GM19023 (cell line): ENCODE measurements at regions not wholly inside any gene's neighbourhood (a gene's known extent, or its start where the extent isn't known, plus 50 kb on each side); places are given as distances from the start of the nearest gene placed in this dataset.
"Not testable (repeated sequence)": the region's sequence is repeated elsewhere in the genome, so short reads cannot be mapped to it uniquely, and the experiment has no call there.

ENCODE experiments used
- ATAC-seq: cut with Tn5 transposase; IDR thresholded peaks from one replicate; pipeline ENCODE4 v1.9.1; 2021; ENCODE audit warnings: mild to moderate bottlenecking, moderate library complexity; ENCODE audit not compliant: unreplicated experiment

DNA sequence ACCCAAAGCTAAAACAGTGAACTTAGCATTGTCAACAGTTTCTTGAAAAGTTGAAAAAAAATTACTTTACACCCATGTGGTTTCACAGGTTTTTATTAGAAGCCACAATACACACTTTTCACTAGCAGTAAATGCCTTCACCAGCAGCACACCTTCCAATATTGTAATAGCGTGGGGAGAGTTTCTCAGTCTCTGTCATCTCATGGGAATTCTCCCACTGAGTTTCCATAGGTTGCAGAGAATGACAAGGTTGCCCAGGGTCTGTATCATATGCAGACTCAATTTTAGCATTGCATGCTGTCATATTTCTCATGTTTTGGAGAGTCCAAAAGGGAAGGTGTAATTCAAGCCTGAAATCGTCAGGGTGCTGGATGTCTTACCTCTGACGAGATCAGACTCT is 486.1 kb upstream of the TENM3 start:
- ATAC-seq: no peak

- no peak for ATAC-seq
These were observed 485.1 kb upstream of the TENM3 start for GRCh38 chr4:181757910-181758660.

GRCh38 chr4:181760560-181760959 is 482.6 kb upstream of the TENM3 start:
- ATAC-seq: no peak

GRCh38 chr4:181761156-181761555 is 482.0 kb upstream of the TENM3 start:
- no peak for ATAC-seq

DNA sequence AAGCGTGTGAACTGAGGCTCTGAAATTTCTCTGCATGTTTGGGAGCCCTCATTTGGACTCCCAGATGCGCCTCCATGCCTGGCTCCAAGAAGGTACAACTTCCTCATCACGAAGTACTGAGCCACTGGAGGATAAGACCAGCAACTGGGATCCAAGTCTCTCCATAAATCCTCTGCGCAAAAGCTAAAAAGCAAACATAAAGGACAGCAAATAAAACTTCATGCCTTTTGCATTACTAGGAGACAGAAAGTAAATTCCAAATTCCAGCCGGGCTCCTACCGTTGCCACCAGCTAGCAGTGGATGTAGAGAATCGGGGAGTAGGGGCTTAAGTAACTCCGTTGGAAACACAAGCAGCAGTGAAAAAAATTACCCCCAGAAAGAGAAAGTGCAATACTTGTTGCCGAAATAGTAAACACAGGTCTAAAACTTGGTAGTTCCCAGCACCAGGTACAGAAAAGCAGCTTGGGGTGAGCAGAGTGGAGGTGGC is 477.1 kb upstream of the TENM3 start:
- ATAC-seq: no peak

DNA sequence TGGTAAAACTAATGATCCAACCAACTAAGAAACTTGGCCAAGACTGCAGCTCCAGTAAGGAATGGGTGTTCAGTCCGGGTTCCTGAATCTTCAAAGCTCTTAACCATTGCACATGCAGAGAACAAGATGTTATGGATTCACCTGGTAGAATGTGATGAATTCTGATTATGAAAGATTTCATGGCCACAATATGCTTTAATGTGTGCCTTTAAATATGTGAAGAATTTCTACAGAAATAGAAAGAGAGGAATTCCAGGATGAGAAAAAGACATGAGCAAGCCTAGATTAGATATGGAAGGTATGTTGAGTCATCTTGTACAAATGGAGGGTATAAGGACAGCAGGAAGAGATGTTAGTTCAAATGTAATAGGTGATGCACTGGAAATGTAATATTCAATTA is 472.2 kb upstream of the TENM3 start:
- no peak for ATAC-seq

DNA sequence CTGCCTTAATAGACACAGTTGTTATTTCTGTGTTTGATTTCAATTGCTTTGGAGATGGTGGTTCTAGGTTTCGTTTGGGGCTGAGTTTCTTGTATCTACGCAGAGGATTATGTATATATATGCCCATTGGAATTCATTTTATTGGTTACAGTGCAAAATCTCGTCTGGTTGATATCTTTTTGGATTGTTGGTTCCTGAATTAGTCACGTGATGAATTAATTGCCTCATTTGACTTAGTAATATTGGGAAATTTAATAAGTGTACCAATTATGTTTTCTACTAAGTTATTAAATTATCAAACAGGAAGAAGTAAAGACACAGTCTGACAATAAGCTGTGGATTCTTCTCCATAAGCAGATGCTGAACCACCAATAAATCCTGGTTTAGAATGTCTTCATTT is 467.9 kb upstream of the TENM3 start:
- no peak for ATAC-seq

GRCh38 chr4:181776264-181777054 is 466.7 kb upstream of the TENM3 start:
- ATAC-seq: no peak

DNA sequence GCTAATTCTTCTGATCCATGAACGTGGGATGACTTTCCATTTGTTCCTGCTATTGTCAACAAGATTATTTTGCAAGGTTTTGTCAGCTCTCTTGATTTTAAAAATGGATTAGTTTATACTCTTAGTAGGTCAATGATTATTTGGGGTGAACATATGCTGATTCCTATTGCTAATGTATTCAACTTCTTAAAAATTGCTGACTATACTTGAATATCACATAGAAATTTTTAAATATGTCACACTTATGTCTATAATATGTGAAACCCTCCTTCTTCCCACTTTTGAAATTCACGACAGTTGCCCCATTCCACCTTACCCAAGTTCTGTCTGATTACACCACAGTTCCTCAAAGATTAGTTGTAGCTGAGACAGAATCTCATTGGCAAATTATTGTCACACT is 465.7 kb upstream of the TENM3 start:
- no peak for ATAC-seq

- ATAC-seq: no peak
These were observed 458.3 kb upstream of the TENM3 start for GRCh38 chr4:181784881-181785280.

GRCh38 chr4:181792641-181793040 is 450.6 kb upstream of the TENM3 start:
- no peak for ATAC-seq

- no peak for ATAC-seq
These were observed 450.1 kb upstream of the TENM3 start for GRCh38 chr4:181793096-181793495.

GRCh38 chr4:181796502-181796901 is 446.7 kb upstream of the TENM3 start:
- ATAC-seq: no peak

- no peak for ATAC-seq
These were observed 444.7 kb upstream of the TENM3 start for GRCh38 chr4:181798536-181798935.

DNA sequence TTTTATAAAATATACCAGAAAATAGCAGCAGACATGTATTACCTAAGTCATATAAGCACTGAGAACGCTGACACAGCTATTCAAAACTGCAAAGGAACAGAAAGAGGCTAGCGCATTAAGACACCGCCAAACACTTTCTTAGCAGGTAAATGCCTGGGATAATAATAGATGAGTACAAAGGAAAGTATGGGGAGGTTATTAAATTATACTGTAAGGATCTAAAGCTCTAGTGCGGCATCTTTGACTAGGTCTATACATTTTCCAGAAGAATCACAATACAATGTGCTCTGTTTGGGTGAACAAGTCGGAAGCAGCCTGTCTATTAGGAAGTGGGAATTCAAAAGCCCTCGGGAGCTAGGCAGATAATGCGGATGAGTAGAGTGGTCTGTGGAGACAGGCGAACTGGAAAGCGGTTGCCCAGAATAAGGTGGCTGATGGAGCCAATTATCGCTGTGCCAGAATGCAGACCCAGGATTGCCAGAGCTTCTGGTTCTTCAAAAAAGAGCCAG is 443.6 kb upstream of the TENM3 start:
- ATAC-seq: no peak

DNA sequence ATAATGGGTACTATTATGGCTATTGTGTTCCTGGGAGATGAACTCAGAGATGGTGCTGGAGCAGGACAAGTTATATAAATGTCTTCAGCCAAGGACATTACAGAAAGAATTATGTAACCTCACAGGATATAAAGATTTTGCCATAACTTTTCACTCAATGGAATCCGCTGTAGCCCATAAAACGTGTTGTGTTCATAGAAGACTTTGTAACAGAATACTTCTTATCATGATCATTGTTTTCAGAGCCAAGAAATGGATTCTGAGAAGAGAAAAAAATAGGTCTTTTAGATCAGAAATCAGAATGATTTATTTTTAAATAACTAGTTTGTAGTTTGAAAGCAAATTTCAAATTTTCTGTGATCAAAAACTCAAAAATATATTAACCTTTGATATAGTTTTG is 441.0 kb upstream of the TENM3 start:
- ATAC-seq: no peak

- no peak for ATAC-seq
These were observed 435.4 kb upstream of the TENM3 start for GRCh38 chr4:181807771-181808170.

DNA sequence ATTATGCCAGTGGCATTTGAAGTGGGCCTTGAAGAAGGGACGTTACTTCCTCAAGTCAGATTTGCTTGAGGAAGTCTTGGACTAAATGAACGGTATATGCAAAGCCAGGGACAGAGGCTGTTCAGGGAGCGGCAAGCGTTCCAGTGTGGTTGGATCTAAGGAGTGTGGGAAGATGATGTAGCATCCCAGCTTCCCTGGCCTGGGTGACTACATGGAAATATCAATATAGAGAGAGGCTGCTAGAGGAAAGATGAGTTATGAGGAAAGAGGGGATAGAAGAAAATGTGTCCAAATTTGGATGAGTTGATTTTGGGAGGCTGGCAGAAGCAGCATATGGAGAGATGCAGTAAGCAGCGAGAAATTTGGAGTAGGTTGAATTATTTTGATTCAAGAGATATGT is 432.5 kb upstream of the TENM3 start:
- no peak for ATAC-seq

- ATAC-seq: not testable (repeated sequence)
These were observed 431.7 kb upstream of the TENM3 start for GRCh38 chr4:181811550-181811949.

DNA sequence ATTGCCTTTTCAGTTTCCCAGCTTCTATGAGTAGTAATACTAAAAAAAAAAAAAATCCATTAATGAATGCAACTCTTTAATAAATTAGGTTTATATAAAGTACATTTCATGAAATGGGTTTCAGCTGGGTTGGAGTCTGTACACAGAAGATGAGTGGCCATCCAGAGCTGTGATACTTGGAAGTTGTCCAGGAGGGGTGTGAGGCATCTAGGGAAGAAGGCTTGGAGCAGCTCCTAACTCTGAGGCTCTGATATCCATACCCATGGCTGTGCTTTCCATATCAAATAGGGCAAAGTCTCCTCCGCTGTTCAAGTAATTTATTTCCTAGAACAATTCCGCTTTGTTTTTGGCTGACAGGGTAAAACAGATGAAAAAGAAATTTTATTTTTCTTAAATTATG is 423.3 kb upstream of the TENM3 start:
- ATAC-seq: no peak

GRCh38 chr4:181820553-181820952 is 422.6 kb upstream of the TENM3 start:
- no peak for ATAC-seq
